Liver (tissue), 3 donors: ENCODE measurements at regions not wholly inside any gene's neighbourhood (a gene's known extent, or its start where the extent isn't known, plus 50 kb on each side); places are given as distances from the start of the nearest gene placed in this dataset.

Source experiments
- ATF3 ChIP-seq: IDR thresholded peaks from 2 replicates; pipeline ENCODE4 v1.6.1; 2016; ENCODE audit warnings: antibody characterized with exemption
- CTCF ChIP-seq: fragments of 150-350 bp; IDR thresholded peaks from 2 replicates; pipeline ENCODE4 v1.5.1; 2017; ENCODE audit warnings: improper control_type of control experiment, low read depth, low read length; ENCODE audit not compliant: missing input control
- EGR1 ChIP-seq, 2 donors: IDR thresholded peaks; 2 replicates each; pipeline ENCODE4 v1.6.1; 2016 to 2018; ENCODE audit warnings: antibody characterized with exemption in 2 of 2, low read depth in 2 of 2
- GABPA ChIP-seq, 2 donors: IDR thresholded peaks in 1 of 2; conservative IDR thresholded peaks in 1 of 2; 2 replicates each; pipeline ENCODE4 v1.6.1; 2016; ENCODE audit warnings: antibody characterized with exemption in 2 of 2, mild to moderate bottlenecking in 1 of 2, moderate library complexity in 1 of 2
- YY1 ChIP-seq: IDR thresholded peaks from 2 replicates; pipeline ENCODE4 v1.6.1; 2016; ENCODE audit warnings: antibody characterized with exemption, mild to moderate bottlenecking
- ZBTB33 ChIP-seq: IDR thresholded peaks from 2 replicates; pipeline ENCODE4 v1.6.1; 2016; ENCODE audit warnings: antibody characterized with exemption
- donor health status: healthy.
- donor health status: healthy.

GRCh38 chr6:134584847-134585516, 267.1 kb upstream of the SGK1 start:
- no peak for TF ChIP-seq CTCF
- no peak for TF ChIP-seq ATF3
- no peak for TF ChIP-seq YY1
- no peak for TF ChIP-seq ZBTB33
- no peak for TF ChIP-seq EGR1 (IDR thresholded peaks at IDR 0.05; ENCODE audit: low read depth in 2 of 2)
- no peak for TF ChIP-seq GABPA (IDR thresholded peaks at IDR 0.05 in 1 of 2, conservative IDR thresholded peaks at IDR 0.05 in 1 of 2)
